ENCODE measurements at regions not wholly inside any gene's neighbourhood (a gene's known extent, or its start where the extent isn't known, plus 50 kb on each side); places are given as distances from the start of the nearest gene placed in this dataset.

- Histone ChIP-seq H3K4me1 (replicated peaks; ENCODE audit: insufficient read depth) (no peaks in the 10 kb centered on the region), H3K4me3 (no peak overlapping the region), H3K27ac (no peak overlapping the region), H3K79me2 (ENCODE audit: low read depth) (no peaks in the 10 kb centered on the region), H3K27me3 (ENCODE audit: insufficient read depth, low read depth) (no peaks in the 10 kb centered on the region), H2AFZ (no peak overlapping the region), H3K36me3 (ENCODE audit: low read depth) (no peaks in the 10 kb centered on the region), H3F3A (ENCODE audit: insufficient read depth, low read depth) (no peaks in the 10 kb centered on the region), H3K4me2 (no peak overlapping the region), H3K9me3 (ENCODE audit: insufficient read depth, low read depth) (no peaks in the 10 kb centered on the region), H3K9me2 (ENCODE audit: insufficient read depth) (no peaks in the 10 kb centered on the region), H4K20me1 (ENCODE audit: insufficient read depth) (no peaks in the 10 kb centered on the region)
- intact Hi-C loops (cut with micrococcal nuclease; ENCODE audit: unreplicated experiment): no loop called here
- ChIA-PET CTCF (no interaction called here), POLR2A (ENCODE audit: unreplicated experiment) (no interaction called here)
- no TSS peak for BruUV-seq (replicated peaks)
- no peak for TF ChIP-seq CTCF (conservative IDR thresholded peaks at IDR 0.05)
- no peak for TF ChIP-seq EZH2 (IDR thresholded peaks at IDR 0.05; ENCODE audit: low read depth)
- peak in 1 of 2 experiments; percentile 34 for DNase-seq
Observed at GRCh38 chr13:107580741-107581412, 634.5 kb downstream of the LIG4 start.

- Histone ChIP-seq H3K4me3 (no peak overlapping the region), H4K20me1 (ENCODE audit: insufficient read depth) (no peaks in the 10 kb centered on the region), H3K36me3 (ENCODE audit: low read depth) (no peaks in the 10 kb centered on the region), H3K9me3 (ENCODE audit: insufficient read depth, low read depth) (no peaks in the 10 kb centered on the region), H3K9me2 (ENCODE audit: insufficient read depth) (no peaks in the 10 kb centered on the region), H3K4me2 (no peak overlapping the region), H3F3A (ENCODE audit: insufficient read depth, low read depth) (no peaks in the 10 kb centered on the region), H3K79me2 (ENCODE audit: low read depth) (no peaks in the 10 kb centered on the region), H3K4me1 (replicated peaks; ENCODE audit: insufficient read depth) (no peaks in the 10 kb centered on the region), H3K27me3 (ENCODE audit: insufficient read depth, low read depth) (no peaks in the 10 kb centered on the region), H3K27ac (no peak overlapping the region), H2AFZ (no peak overlapping the region)
- BruUV-seq (replicated peaks): no TSS peak
- DNase-seq: peak in 1 of 2 experiments; percentile 19
- CTCF ChIA-PET: no interaction called here
- POLR2A ChIA-PET (ENCODE audit: unreplicated experiment): no interaction called here
- TF ChIP-seq EZH2 (IDR thresholded peaks at IDR 0.05; ENCODE audit: low read depth) (no peak), CTCF (conservative IDR thresholded peaks at IDR 0.05) (no peak)
- intact Hi-C loops (cut with micrococcal nuclease; ENCODE audit: unreplicated experiment): no loop called here
Observed at GRCh38 chr13:107576430-107576829, 638.9 kb downstream of the LIG4 start.

- no TSS peak for BruUV-seq (replicated peaks)
- Histone ChIP-seq H3K4me2 (no peak overlapping the region), H3K79me2 (ENCODE audit: low read depth) (no peaks in the 10 kb centered on the region), H4K20me1 (ENCODE audit: insufficient read depth) (no peaks in the 10 kb centered on the region), H3K4me1 (replicated peaks; ENCODE audit: insufficient read depth) (no peaks in the 10 kb centered on the region), H3K4me3 (no peak overlapping the region), H3F3A (ENCODE audit: insufficient read depth, low read depth) (no peaks in the 10 kb centered on the region), H2AFZ (no peak overlapping the region), H3K27ac (no peak overlapping the region), H3K9me2 (ENCODE audit: insufficient read depth) (no peaks in the 10 kb centered on the region), H3K9me3 (ENCODE audit: insufficient read depth, low read depth) (no peaks in the 10 kb centered on the region), H3K36me3 (ENCODE audit: low read depth) (no peaks in the 10 kb centered on the region), H3K27me3 (ENCODE audit: insufficient read depth, low read depth) (no peaks in the 10 kb centered on the region)
- peak in 1 of 2 experiments; percentile 17 for DNase-seq
- intact Hi-C loops (cut with micrococcal nuclease; ENCODE audit: unreplicated experiment): no loop called here
- no peak for TF ChIP-seq EZH2 (IDR thresholded peaks at IDR 0.05; ENCODE audit: low read depth)
- TF ChIP-seq CTCF (conservative IDR thresholded peaks at IDR 0.05): no peak
- ChIA-PET CTCF (no interaction called here), POLR2A (ENCODE audit: unreplicated experiment) (no interaction called here)
Observed at GRCh38 chr13:107574517-107575210, 640.7 kb downstream of the LIG4 start.
